GM19351 (cell line): ENCODE measurements at regions not wholly inside any gene's neighbourhood (a gene's known extent, or its start where the extent isn't known, plus 50 kb on each side); places are given as distances from the start of the nearest gene placed in this dataset.
"Not testable (repeated sequence)": the region's sequence is repeated elsewhere in the genome, so short reads cannot be mapped to it uniquely, and the experiment has no call there.

Experiments used
- ATAC-seq: cut with Tn5 transposase; IDR thresholded peaks from one replicate; pipeline ENCODE4 v1.9.1; 2021; ENCODE audit warnings: mild to moderate bottlenecking, moderate library complexity; ENCODE audit not compliant: unreplicated experiment

DNA sequence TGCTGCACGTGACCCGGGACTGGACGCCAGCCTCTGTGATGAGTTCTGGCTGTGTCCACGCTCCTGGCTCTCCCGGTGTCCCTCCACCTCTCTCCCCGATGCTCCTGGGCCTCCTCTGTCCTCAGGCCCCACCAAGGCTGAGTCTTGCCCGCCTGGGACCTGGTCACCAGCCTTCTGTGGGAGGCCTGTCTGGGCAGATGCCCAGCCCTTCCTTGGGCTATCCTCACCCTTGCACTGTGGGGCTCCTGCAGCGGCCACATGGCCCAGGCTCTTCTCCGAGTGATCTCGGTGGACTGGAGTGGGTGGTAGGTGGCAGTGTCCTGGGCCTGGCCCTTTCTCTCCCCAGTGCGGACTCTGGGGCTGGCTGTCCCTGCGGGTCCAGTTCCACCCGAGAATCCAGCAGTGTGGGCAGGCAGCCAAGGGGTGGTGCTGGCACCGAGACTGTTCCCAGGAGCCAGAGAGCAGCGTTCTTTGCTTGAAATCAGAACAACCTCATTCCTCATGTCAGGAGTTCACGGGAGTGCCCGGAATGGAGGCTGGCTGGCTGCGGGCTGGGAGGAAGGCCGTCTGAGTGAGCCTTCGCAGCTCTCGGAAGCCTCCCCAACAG lies 94.6 kb downstream of the TMEM121 start:
- ATAC-seq, result not testable (repeated sequence)

DNA sequence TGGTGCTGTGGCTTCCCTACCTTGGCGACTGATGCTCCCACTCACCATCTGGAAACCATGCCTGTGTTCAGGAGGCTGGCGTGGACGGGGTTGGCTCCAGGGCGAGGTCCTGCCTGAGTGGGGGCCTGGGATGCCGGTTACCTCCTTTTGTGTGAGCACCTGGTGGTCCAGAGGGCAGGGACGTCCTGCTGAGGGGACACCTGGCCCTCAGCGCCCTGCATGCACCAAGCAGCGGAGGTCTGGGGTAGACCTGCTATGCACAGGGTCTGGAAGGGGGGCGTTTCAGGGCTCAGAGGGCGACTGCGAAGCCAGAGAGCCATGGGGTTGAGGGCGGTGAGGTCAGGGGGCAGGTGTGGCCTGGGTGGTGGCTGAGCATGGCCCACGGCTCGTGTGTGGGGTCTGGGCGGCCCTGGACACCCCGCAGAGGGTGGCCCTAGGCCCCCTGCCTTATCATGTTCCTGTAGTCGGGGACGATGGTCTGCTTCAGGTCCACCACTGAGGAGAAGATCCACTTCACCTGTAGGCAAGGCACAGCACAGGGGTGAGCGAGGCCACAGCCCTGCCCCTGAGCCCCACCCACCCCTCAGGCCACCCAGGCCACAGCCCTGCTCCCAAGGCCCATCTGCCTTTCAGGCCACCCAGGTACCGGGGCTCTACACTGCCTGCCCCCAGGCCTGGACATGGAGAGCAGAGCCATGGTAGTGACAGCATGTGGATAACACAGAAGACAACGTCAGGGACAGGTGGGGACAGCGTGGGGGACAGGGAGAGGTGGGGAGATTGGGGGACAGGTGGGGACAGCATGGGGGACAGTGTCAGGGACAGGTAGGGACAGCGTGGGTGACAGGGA lies 95.3 kb downstream of the TMEM121 start:
- ATAC-seq, result not testable (repeated sequence)

DNA sequence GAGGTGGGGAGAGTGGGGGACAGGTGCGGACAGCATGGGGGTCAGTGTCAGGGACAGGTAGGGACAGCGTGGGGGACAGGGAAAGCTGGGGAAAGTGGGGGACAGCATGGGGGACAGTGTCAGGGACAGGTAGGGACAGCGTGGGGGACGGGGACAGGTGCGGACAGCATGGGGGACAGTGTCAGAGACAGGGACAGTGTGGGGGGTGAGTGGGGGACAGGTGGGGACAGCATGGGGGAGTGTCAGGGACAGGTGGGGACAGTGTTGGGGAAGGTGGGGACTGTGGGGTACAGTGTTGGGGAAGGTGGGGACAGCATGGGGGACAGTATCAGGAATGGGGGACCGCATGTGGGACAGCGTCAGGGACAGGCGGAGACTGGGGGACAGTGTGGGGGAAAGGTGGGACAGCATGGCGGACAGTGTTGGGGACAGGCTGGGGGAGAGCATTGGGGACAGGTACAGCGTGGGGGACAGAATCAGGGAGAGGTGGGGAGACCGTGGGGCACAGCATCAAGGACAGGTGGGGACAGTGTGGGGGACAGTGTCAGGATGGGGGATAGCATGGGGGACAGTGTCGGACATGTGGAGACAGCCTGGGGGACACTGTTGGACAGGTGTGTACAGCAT lies 96.1 kb downstream of the TMEM121 start:
- no peak for ATAC-seq

DNA sequence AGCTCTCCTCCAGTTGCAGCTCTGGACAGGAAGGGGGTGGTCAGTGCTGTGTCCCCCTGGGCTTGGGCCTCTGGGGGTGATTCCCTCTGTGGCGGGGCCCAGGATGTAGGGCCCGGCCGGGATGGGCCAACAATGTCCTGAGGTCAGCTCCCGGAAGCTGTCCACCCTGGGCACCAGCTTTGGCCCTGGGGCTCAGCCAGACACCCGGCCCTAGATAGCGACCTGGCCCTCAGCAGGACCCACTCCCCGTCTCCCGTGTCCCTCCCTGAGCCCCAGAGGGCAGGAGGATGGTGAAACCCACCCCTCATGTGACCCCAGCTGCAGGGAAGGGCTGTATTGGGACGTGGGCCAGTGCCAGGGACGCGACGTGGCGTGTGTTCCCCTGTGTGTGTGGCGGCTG lies 96.8 kb downstream of the TMEM121 start:
- ATAC-seq, result not testable (repeated sequence)

DNA sequence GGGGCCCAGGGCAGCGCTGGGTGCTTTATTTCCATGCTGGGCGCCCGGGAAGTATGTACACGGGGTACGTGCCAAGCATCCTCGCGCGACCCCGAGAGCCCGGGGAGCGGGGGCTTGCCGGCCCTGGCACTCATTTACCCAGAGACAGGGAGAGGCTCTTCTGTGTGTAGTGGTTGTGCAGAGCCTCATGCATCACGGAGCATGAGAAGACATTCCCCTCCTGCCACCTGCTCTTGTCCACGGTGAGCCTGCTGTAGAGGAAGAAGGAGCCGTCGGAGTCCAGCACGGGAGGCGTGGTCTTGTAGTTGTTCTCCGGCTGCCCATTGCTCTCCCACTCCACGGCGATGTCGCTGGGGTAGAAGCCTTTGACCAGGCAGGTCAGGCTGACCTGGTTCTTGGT lies 98.0 kb downstream of the TMEM121 start:
- ATAC-seq, result not testable (repeated sequence)

DNA sequence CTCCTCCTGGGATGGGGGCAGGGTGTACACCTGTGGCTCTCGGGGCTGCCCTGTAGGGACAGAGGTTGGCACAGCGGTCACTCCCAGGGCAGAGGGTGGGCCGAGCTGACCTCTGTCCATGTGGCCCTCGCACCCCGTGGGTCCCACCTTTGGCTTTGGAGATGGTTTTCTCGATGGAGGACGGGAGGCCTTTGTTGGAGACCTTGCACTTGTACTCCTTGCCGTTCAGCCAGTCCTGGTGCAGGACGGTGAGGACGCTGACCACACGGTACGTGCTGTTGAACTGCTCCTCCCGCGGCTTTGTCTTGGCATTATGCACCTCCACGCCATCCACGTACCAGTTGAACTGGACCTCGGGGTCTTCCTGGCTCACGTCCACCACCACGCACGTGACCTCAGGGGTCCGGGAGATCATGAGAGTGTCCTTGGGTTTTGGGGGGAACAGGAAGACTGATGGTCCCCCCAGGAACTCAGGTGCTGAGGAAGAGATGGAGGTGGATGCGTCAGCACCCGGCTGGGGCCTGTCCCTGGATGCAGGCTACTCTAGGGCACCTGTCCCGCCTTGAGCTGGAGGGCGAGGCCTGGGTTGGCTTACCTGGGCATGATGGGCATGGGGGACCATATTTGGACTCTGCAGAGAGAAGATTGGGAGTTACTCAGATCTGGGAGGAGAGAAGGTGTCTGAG lies 98.5 kb downstream of the TMEM121 start:
- ATAC-seq, result not testable (repeated sequence)

DNA sequence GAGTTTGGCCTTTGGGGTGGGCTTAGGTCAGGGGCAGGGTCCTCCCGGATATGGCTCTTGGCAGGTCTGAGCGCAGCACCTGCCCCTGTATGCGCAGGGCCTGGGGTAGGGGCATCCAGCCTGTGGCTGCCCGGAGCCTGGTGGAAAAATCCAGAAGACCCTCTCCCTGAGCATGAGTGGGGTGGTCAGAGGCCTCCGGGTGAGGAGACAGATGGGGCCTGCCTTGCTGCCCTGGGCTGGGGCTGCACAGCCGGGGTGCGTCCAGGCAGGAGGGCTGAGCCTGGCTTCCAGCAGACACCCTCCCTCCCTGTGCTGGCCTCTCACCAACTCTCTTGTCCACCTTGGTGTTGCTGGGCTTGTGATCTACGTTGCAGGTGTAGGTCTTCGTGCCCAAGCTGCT lies 99.1 kb downstream of the TMEM121 start:
- ATAC-seq, result not testable (repeated sequence)

DNA sequence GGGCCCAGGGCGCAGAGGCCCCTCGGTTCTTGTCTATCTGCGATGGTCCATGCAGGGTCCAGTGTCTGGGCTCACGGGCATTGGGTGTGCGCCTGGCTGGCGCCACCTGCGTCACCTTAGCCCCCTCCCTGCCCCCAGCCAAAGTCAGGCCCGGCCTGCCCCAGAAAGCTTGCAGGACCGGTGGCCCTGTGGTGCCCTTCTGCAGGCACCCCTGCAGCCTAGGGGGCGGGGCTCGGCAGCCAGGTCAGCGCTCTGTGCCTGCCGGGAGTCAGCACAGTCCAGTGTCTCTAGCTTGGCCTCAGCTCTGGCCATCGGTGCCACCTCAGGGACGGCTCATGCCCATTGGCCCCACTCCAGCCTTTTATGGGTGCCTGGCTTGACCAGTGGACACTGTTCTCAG lies 99.7 kb downstream of the TMEM121 start:
- ATAC-seq, result not testable (repeated sequence)

DNA sequence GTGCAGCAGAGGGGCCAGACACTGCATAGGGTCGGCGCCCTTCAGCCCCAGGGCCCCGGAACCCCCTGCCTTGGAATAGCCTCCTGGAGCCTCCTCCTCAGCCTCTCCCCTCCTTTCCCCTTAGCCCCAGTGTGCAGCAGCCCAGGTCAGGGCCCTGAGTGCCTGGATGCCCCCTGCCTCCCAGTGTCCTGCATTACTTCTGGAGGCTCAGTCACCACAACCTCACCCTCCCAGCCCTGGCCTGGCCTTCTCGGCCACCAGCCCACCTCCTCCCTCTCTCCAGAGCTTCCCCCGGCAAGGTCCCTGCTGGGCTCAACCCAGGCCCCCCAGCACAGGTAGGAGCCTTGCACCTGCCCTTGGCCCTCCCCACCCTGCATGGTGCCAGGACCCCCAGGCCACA lies 100.3 kb downstream of the TMEM121 start:
- ATAC-seq, result not testable (repeated sequence)

DNA sequence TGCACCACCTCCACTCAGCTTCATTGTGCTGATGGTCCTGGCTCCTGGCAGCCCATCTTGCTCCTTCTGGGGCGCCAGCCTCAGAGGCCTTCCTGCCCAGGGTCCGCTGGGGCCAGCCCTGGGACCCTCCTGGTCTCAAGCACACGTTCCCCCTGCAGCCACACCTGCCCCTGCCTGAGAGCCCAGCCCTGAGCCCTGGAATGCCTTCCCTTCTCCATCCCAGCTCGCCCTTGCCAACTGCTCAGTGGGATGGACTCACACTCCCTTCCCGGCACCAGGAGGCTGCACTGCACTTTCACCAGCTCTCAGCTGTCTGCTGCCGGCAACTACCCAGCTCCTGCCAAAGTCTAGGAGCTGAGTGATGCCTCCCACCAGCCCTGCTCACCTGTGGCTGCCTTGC lies 100.9 kb downstream of the TMEM121 start:
- not testable (repeated sequence) for ATAC-seq

DNA sequence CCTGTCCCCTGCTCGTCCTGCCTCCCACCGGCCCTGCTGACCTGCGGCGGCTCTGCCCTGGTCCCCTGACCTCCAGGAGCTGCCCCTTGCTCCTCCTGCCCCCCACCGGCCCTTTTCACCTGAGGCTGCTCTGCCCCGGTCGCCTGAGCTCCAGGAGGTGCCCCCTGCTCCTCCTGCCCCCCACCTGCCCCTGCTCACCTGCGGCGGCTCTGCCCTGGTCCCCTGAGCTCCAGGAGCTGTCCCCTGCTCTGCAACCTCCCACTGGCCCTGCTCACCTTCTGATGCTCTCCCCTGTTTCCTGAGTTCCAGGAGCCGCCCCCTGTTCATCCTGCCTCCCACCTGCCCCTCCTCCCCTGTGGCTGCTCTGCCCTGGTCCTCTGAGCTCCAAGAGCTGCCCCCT lies 101.3 kb downstream of the TMEM121 start:
- no peak for ATAC-seq

DNA sequence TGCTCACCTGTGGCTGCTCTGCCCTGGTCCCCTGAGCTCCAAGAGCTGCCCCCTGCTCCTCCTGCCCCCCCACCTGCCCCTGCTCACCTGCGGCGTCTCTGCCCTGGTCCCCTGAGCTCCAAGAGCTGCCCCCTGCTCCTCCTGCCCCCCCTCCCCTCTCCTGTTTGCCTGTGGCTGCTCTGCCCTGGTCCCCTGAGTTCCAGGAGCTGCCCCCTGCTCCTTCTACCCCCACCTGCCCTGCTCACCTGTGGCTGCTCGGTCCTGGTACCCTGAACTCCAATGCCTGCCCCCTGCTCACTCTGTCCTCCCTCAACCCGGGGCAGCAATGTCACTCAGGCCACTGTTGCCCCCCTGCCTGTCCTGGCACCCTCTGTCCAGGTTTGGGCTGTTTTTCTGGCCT lies 101.7 kb downstream of the TMEM121 start:
- not testable (repeated sequence) for ATAC-seq

DNA sequence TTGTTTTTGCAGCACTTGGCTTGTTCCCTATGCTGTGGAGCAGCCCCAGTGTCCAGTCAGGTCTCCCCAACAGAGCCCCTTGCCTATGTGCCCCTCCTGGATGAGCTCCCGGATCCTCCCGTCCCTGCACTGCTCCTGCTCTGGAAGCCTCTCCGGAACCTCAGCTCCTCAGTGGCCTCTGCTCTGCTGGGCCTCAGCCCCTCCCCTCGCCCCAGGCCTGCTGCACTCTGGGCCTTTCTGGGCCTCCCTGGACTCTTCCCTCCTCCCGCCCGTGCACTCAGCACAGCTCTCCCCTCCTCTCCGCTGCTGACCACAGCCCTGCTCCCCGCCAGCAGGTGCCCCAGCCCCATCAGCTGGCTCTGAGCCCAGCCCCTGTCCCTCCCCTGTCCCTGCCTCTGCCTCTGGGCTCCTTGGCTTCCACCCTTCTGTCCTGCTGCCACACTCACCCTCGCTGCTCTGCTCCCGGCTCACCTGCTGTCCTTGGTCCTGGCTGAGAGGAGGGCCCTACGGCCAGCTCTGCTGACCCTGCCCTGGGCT lies 102.2 kb downstream of the TMEM121 start:
- ATAC-seq, result not testable (repeated sequence)

DNA sequence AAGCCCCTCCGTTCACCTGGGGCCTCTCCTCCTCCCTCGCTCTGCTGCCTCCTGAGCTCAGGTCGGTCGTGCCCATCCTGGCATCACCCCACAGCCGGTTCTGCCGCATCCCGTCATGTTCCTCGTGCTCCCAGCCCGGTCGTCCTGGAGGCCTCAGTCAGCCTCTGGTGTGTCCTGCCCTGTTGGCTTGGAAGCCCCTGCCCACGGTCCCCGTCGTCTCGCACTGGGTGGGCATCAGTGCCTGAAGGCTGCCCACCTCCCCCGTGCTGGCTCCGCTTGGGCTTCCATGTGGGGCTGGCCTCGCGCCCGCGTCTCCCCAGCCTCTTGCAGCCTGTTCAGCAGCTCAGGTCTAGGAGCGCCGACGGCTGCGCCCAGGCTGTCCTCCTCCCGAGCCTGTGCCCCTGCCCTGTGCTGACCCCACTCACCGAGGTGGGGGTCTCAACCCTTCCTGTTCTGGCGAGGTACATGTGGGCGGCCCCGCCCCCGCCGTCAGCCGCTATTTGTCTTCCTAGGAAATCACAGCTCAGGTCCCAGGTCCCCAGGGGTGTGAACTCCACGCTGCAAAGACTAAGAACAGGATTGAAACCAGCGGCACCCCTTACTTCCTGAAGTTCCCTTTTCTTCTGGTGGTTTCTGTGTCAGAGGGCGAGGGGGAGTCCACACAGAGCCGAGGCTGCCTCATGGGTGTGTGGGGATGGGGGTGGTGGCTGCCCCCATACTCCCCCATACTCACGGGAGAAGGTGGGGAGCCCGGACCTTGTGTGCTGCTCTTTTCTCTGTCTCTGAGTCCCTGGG lies 102.9 kb downstream of the TMEM121 start:
- ATAC-seq, result not testable (repeated sequence)

DNA sequence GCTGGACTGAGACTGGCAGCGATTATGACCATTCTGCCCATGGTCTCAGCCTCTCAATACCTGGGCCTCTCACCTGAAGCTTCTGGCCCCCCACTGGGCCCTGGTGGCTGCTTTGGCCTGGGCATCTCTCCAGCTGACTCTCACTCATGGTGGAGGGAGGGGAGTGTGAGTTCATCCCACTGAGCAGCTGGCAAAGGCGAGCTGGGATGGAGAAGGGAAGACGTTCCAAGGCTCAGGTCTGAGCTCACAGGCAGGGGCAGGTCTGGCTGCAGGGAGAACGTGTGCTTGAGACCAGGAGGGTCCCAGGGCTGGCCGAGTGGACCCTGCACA lies 103.5 kb downstream of the TMEM121 start:
- ATAC-seq, result no peak

DNA sequence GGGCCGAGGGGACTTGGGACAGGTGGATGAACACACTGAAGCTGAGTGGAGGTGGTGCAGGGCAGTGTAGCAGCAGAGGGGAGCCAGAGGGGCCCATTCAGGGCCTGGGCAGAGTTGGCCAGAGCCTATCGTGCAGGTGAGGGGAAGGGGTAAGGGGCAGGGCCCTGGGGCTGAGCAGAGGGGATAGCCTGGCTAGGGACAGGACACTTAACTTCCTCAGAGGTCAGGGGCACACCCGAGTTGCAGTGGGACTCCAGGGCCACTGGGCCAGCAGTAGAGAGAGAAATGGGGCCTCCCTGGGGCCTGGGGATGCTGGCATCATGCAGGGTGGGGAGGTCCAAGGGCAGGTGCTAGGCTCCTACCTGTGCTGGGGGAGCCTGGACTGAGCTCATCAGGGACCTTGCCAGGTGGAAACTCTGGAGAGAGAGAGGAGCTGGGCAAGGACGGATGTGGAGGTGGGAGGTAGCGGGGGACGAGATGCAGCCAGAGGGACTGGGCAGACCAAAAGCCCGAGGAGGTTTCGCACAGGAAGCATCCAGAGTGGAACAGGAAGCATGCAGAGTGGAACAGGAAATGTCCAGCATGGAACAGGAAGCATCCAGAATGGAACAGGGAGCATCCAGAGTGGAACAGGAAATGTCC lies 104.0 kb downstream of the TMEM121 start:
- not testable (repeated sequence) for ATAC-seq

DNA sequence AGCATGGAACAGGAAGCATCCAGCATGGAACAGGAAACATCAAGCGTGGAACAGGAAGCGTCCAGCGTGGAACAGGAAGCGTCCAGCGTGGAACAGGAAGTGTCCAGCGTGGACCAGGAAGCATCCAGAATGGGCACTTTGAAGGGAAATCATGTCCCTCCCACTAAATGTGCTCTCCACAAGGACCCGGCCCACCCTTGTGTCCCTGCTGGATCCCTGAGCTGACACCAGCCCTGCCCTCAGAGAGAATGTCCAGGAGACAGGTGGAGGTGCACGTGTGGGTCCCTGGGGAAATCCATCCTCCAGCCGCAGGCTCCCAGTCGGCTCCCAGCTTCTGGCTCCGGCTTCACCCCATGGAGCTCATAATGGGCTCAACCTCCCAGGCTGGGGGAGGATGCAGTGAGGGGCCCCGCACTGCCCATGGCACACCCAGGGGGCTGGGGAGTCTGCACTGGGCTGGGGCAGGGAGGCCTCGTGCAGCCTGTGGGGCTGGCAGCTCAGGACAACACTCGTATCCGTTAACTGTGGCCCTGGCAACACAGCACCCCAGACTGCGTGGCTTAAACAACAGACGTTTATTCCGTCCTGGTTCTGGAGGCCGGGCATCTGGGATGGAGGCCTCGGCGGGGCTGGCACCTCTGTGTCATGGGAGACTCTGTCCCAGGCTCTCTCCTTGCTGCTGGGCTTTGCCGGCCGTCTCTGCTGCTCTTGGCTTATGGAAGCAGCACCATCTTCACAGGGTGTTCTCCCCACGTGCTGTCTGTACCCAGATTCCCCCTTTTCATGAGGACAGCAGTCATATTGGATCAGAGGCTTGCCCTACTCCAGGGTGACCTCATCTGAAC lies 104.8 kb downstream of the TMEM121 start:
- not testable (repeated sequence) for ATAC-seq

DNA sequence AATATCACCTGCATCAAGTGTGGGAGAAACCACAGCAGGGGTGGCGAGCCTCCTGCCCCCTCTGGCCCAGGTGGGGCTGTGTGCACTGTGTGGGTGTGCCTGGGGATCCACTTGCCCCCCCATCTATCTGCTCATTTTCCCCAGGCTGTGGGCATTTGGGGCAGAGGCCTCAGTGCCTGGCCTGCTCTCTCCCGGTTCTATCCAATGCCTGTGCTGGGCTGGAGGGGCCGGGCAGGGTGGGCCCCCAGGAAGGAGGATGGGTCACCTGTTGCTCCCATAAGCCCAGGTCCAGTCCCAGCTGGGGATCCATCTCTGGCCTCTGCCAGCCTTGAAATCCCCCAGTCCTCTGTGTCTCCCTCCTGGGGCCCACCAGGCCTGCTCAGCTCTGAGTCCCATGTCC lies 105.6 kb downstream of the TMEM121 start:
- ATAC-seq, result no peak

DNA sequence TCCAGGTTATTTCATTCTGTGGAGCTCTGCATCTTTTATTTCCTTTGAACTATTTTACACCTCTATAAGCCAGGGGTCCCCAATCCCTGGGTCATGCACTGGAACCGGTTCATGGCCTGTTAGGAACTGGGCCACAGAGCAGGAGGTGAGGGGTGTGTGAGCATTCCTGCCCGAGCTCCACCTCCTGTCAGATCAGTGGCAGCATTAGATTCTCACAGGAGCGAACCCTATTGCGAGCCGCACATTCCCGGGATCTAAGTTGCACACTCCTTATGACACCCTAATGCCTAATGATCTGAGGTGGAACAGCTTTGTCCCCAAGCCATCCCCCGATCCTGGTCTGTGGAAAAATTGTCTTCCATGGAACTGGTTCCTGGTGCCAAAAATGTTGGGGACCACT lies 107.2 kb downstream of the TMEM121 start:
- ATAC-seq, result not testable (repeated sequence)
